Tibial nerve (tissue), 4 donors: ENCODE measurements at regions not wholly inside any gene's neighbourhood (a gene's known extent, or its start where the extent isn't known, plus 50 kb on each side); places are given as distances from the start of the nearest gene placed in this dataset.

Experiments
- DNase-seq, 2 donors: peaks; one replicate each; pipeline ENCODE4 v3.0.0-alpha.2; 2019; ENCODE audit warnings: low spot score in 2 of 2
- H3K27ac ChIP-seq, 4 donors: fragments of 200-600 bp; sonication (generic) in 3 of 4; one replicate each; pipeline ENCODE4 v1.5.1; 2017 to 2019; ENCODE audit warnings: mild to moderate bottlenecking in 1 of 4
- H3K27me3 ChIP-seq, 2 donors: fragments of 200-600 bp; sonication (generic) in 1 of 2; one replicate each; pipeline versions ENCODE4 v1.5.1 to v1.6.0; 2017 to 2019
- H3K36me3 ChIP-seq, 3 donors: fragments of 200-600 bp; sonication (generic); one replicate each; pipeline ENCODE4 v1.5.1; 2018 to 2019
- H3K4me1 ChIP-seq, 4 donors: fragments of 200-600 bp; sonication (generic) in 3 of 4; one replicate each; pipeline ENCODE4 v1.5.1; 2017 to 2019
- H3K4me3 ChIP-seq, 4 donors: fragments of 200-600 bp; sonication (generic) in 3 of 4; one replicate each; pipeline ENCODE4 v1.5.1; 2017 to 2019; ENCODE audit warnings: mild to moderate bottlenecking in 1 of 4, moderate library complexity in 1 of 4
- H3K9me3 ChIP-seq, 4 donors: fragments of 200-600 bp; sonication (generic) in 3 of 4; one replicate each; pipeline ENCODE4 v1.5.1; 2017 to 2019
- CTCF ChIP-seq, 5 experiments: fragments of 200-600 bp in 3 of 5; fragments of 450-650 bp in 2 of 5; sonication (generic) in 3 of 5; IDR thresholded peaks; one replicate each; pipeline ENCODE4 v1.5.1; 2016 to 2019; ENCODE audit warnings: antibody characterized with exemption in 5 of 5, mild to moderate bottlenecking in 3 of 5, moderate library complexity in 2 of 5
- EP300 ChIP-seq, 2 donors: sonication (generic); formaldehyde crosslinking; IDR thresholded peaks; one replicate each; pipeline ENCODE4 v1.6.1; 2017; ENCODE audit warnings: antibody characterized with exemption in 2 of 2, mild to moderate bottlenecking in 1 of 2
- POLR2A ChIP-seq, 2 donors: fragments of 450-650 bp; IDR thresholded peaks; one replicate each; pipeline ENCODE4 v1.6.1; 2017; ENCODE audit warnings: antibody characterized with exemption in 2 of 2, mild to moderate bottlenecking in 2 of 2, moderate library complexity in 2 of 2
- WGBS, 2 donors: methylation state at CpG; one replicate each; pipeline ENCODE4 v1.1.5; 2018; 5-methylcytosine and 5-hydroxymethylcytosine counted together

GRCh38 chr5:89478851-89479250 lies 595.9 kb upstream of the MEF2C start:
- TF ChIP-seq CTCF (IDR thresholded peaks at IDR 0.05): no peak
- TF ChIP-seq EP300 (IDR thresholded peaks at IDR 0.05): no peak
- no peak for TF ChIP-seq POLR2A (IDR thresholded peaks at IDR 0.05)
- H3K27ac ChIP-seq: no peak overlapping the region
- H3K4me3 ChIP-seq: no peak overlapping the region
- H3K4me1 ChIP-seq: no peaks in the 10 kb centered on the region
- no peaks in the 10 kb centered on the region for H3K27me3 ChIP-seq
- WGBS, 2 donors: 94 to 95% methylated on average over 1 of the region's 1 CpG
- DNase-seq: no peak
- H3K36me3 ChIP-seq: no peaks in the 10 kb centered on the region
- H3K9me3 ChIP-seq: no peaks in the 10 kb centered on the region

- 56 to 61% methylated on average over 3 of the region's 3 CpGs for WGBS, 2 donors
- H3K4me3 ChIP-seq: no peak overlapping the region
- no peaks in the 10 kb centered on the region for H3K36me3 ChIP-seq
- no peaks in the 10 kb centered on the region for H3K9me3 ChIP-seq
- H3K27me3 ChIP-seq: no peaks in the 10 kb centered on the region
- TF ChIP-seq EP300 (IDR thresholded peaks at IDR 0.05) (no peak), CTCF (IDR thresholded peaks at IDR 0.05) (no peak), POLR2A (IDR thresholded peaks at IDR 0.05) (no peak)
- no peaks in the 10 kb centered on the region for H3K4me1 ChIP-seq
- no peak overlapping the region for H3K27ac ChIP-seq
- DNase-seq: no peak
Observed at GRCh38 chr5:89473196-89473595, 590.2 kb upstream of the MEF2C start.

- Histone ChIP-seq H3K9me3 (no peaks in the 10 kb centered on the region), H3K27ac (no peak overlapping the region), H3K27me3 (no peaks in the 10 kb centered on the region), H3K4me1 (no peaks in the 10 kb centered on the region), H3K36me3 (no peaks in the 10 kb centered on the region), H3K4me3 (no peak overlapping the region)
- 31 to 37% methylated on average over 1 of the region's 1 CpG for WGBS, 2 donors
- DNase-seq: no peak
- TF ChIP-seq POLR2A (IDR thresholded peaks at IDR 0.05) (no peak), EP300 (IDR thresholded peaks at IDR 0.05) (no peak), CTCF (IDR thresholded peaks at IDR 0.05) (no peak)
Observed at GRCh38 chr5:89471541-89471940, 588.6 kb upstream of the MEF2C start.

- no peak for DNase-seq
- Histone ChIP-seq H3K4me1 (no peaks in the 10 kb centered on the region), H3K36me3 (no peaks in the 10 kb centered on the region), H3K4me3 (no peak overlapping the region), H3K27me3 (no peaks in the 10 kb centered on the region), H3K9me3 (no peaks in the 10 kb centered on the region), H3K27ac (no peak overlapping the region)
- TF ChIP-seq POLR2A (IDR thresholded peaks at IDR 0.05): no peak
- TF ChIP-seq CTCF (IDR thresholded peaks at IDR 0.05): no peak
- no peak for TF ChIP-seq EP300 (IDR thresholded peaks at IDR 0.05)
Observed at GRCh38 chr5:89471115-89471514, 588.1 kb upstream of the MEF2C start.

GRCh38 chr5:89470658-89471057 lies 587.7 kb upstream of the MEF2C start:
- Histone ChIP-seq H3K4me1 (no peaks in the 10 kb centered on the region), H3K4me3 (no peak overlapping the region), H3K27ac (no peak overlapping the region), H3K36me3 (no peaks in the 10 kb centered on the region), H3K9me3 (no peaks in the 10 kb centered on the region), H3K27me3 (no peaks in the 10 kb centered on the region)
- 74 to 76% methylated on average over 1 of the region's 1 CpG for WGBS, 2 donors
- no peak for DNase-seq
- TF ChIP-seq EP300 (IDR thresholded peaks at IDR 0.05) (no peak), CTCF (IDR thresholded peaks at IDR 0.05) (no peak), POLR2A (IDR thresholded peaks at IDR 0.05) (no peak)
